SK-N-SH treated with all-trans-retinoic acid at 6 μM for 48 hours (cell line): ENCODE measurements at regions not wholly inside any gene's neighbourhood (a gene's known extent, or its start where the extent isn't known, plus 50 kb on each side); places are given as distances from the start of the nearest gene placed in this dataset.

Source experiments
- GLIS3 ChIP-seq: fragments of 250-450 bp; sonication (Bioruptor Pico); IDR thresholded peaks from 2 replicates; pipeline ENCODE4 v1.5.0; 2020; ENCODE audit warnings: mild to moderate bottlenecking, moderate library complexity
- SNAI2 ChIP-seq: fragments of 250-450 bp; sonication (Bioruptor Pico); IDR thresholded peaks from 2 replicates; pipeline ENCODE4 v1.5.0; 2020; ENCODE audit warnings: mild to moderate bottlenecking, moderate library complexity

- TF ChIP-seq SNAI2 (CRISPR knock-in tag), result no peak
- TF ChIP-seq GLIS3 (CRISPR knock-in tag), result no peak
Measured at GRCh38 chr6:76803038-76803580, 660.2 kb downstream of the HTR1B start.
